GM18870 (cell line): ENCODE measurements at regions not wholly inside any gene's neighbourhood (a gene's known extent, or its start where the extent isn't known, plus 50 kb on each side); places are given as distances from the start of the nearest gene placed in this dataset.
"Not testable (repeated sequence)": the region's sequence is repeated elsewhere in the genome, so short reads cannot be mapped to it uniquely, and the experiment has no call there.

Source experiments
- ATAC-seq: cut with Tn5 transposase; IDR thresholded peaks from one replicate; pipeline ENCODE4 v1.9.1; 2021; ENCODE audit warnings: moderate library complexity; ENCODE audit not compliant: unreplicated experiment

DNA sequence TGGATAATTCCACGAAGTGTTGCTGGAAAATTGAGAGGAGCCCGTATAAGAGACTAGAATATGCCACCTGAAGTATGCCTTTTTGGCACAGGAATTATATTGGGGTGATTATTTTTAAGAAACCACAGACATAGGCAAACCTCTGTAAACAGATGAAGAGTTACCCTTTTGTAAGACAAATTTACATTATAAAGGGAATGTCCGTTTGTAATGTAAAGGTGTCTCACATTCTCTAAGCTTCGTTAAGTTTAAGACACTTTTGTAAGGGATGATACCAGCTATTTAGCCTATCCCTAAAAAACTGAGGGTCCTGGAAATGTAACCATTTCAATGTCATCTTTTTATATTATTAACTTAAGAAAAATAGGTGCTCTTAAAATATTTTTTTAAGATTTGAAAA, 432.8 kb upstream of the SYT4 start:
- no peak for ATAC-seq

DNA sequence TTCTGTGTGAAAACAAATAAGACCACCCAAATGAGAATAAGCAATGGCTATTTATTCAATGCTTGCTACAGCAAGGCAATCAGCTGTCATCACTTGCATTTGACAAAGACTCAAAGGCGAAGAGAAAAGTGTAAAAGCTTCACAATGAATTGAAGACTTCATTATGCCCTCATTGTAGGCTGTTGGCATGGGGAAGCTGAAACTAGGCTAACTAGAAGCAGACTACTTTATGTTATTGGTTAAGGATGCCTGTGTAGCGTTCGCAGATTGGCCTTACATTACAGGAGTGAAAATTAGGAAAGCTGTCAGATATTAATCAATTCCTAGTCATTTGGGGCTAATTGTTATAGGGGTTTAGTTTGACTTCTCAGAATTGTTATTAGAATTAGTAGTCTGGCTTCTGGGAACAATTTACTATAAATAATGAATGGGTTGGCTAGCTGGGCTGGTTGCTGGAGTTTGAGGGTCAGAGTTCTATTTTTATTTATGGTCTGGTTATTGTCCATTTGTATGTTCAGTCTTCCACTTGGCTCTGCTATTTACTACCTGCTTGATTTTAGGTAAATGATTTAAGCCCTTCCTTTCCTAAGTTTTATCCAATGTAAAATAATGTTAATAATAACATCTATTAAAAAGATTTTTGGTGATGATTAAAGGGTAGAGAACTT, 437.2 kb upstream of the SYT4 start:
- ATAC-seq: no peak

DNA sequence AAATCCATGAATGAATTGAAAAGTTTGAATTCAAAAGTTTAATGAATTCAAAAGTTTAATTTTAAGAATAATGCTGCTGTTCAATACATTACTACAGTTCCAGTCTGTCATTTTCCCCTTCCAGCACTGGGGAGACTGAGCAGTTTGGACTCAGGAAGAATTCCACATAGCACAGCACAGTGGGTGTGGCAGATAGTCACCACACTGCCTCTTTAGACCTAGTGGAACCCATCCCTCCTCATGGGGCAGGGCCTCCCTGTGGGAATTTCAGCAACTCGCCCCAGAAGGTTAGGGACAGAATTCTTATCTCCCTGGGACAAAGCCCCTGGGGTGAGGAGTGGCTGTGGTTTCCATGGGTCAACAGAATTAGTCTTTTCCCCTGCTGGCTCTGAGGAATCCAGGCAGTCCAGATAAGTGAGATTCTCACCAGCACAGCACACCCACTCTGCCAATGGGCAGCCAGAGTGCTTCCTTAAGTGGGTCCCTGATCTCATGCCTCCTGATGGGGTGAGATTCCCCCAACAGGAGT, 442.0 kb upstream of the SYT4 start:
- no peak for ATAC-seq

GRCh38 chr18:43720041-43720440, 442.8 kb upstream of the SYT4 start:
- no peak for ATAC-seq

GRCh38 chr18:43735570-43735969, 458.3 kb upstream of the SYT4 start:
- no peak for ATAC-seq

DNA sequence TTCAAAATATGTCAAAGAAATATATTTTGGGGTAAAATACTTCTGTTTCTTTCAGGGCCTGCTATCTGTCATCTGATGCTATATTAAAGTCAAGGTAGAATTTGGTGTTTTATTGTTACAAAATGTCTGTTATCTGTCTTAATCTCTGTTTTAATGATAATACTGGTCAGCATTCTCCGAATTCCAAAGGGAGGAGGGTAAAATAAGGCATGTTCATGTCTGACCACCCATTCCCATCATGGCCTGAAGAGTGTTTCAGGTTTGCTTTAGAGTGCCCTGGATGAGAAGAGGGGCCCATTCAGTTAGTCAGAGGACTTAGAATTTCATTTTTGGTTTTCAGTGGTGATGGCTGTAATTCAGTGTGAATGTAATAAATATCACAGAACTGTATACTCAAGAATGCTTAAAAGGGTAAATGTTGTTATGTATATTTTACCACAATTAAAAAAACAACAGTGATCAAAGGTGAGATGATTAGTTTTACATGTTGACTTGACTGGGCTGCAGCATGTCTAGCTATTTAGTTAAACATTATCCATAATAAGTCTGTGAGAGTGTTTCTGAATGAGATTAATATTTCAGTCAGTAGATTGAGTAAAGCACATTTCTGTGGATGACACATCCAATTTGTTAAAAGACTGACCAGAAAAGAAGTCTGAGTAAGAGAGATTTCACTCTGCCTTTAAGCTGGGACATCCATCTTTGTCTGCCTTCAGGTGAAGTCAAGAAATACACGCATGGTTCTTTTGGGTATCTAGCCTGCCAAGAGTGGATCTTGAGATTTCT, 467.9 kb upstream of the SYT4 start:
- no peak for ATAC-seq

DNA sequence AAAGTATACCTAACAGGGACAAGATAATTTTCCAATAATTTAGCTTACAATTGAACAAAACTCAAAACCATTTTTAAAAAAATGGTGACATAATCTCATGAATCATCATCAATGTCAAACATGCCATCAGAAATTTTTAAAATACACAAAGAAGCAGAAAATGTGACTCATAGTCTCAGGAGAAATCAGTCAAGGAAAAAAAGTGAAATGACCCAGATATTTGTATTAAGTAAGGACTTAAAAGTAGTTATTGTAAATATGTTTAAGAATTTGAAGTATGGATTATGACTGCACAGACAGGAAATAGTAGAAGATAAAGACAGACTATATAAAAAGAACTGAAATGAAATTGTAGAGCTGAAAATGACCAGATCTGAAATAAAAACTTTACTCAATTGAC, 473.9 kb upstream of the SYT4 start:
- no peak for ATAC-seq

GRCh38 chr18:43751835-43752234, 474.5 kb upstream of the SYT4 start:
- ATAC-seq: no peak

DNA sequence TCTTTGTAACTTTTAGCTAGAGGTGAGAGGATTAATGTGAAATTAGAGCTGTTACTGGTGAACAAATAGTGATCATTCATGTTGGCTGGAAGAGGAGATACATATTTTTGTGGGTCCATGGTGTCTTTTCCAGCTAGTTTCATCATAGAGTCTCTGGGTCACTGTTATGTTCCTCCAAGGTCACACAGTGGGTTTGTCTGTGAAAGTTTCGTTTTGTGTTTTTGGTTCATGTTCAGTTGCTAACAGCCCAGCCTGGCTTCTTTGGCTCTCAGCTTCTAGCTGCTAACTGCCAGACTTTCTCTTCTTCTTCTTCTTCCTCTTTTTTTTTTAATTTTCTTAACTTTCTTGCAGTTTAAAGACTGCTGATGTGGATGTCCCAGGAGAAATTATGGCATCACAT, 480.0 kb upstream of the SYT4 start:
- ATAC-seq: no peak

DNA sequence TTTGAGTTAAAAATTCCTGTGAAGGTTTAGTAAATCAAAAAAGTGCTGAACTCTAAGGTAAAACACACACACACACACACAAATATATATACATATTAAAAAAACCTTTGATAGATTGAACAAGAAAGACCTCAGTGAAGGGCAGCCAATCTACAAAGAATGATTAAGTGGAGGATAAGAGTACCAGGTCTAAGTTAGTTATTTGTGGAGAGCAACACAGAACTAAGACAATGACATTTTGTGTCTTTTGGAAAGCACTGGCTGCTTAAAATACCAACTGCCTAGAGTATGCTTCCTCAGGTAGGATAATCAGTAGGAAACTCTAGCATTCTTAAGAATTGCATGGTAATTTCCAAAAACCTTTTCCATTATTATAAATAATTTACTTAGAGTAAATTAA, 481.4 kb upstream of the SYT4 start:
- no peak for ATAC-seq

DNA sequence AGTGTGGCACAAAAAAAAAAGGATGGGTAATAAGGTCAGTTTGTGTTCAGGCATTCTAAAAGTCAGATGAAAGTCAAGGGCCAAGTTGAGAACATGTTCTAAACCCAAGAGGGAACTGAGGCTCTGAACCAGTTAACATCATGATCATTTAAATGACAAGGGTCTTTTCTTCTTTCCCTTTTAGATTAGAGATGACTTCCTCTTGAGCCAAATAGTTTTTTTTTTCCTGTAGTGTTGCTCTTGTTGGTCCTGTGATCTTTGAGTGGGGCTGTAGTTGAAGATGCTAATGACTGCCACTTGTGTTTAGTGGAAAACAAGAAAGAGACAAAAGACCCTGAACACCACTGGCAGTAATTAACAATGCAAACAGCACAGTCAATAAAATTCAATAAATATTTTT, 482.7 kb upstream of the SYT4 start:
- ATAC-seq: no peak

GRCh38 chr18:43772907-43773306, 495.6 kb upstream of the SYT4 start:
- no peak for ATAC-seq

GRCh38 chr18:43774497-43774896, 497.2 kb upstream of the SYT4 start:
- ATAC-seq: no peak

DNA sequence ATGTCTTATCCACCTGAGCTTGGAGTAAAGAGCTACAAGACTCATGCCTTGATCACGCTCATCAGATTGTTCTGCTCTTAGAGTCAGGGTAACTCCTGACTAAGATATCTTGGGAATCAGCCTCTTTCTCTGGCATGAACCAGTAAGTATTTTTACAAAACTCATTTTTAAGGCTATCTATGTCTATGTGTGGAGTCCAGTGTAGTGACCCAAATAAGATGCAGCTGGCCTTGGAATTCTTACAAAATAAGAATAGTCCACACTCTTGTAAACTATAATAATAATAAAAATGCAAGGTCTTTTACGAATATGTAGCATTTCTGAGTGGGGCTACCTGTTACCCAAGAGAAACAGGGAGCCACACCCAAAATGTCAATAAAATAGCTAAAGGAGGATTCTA, 498.3 kb upstream of the SYT4 start:
- ATAC-seq: no peak

GRCh38 chr18:43776997-43777396, 499.7 kb upstream of the SYT4 start:
- no peak for ATAC-seq

GRCh38 chr18:43777636-43778304, 500.5 kb upstream of the SYT4 start:
- no peak for ATAC-seq

- ATAC-seq: no peak
Observed at GRCh38 chr18:43780782-43781340, 503.6 kb upstream of the SYT4 start.

GRCh38 chr18:43785158-43785557, 507.9 kb upstream of the SYT4 start:
- ATAC-seq: no peak

DNA sequence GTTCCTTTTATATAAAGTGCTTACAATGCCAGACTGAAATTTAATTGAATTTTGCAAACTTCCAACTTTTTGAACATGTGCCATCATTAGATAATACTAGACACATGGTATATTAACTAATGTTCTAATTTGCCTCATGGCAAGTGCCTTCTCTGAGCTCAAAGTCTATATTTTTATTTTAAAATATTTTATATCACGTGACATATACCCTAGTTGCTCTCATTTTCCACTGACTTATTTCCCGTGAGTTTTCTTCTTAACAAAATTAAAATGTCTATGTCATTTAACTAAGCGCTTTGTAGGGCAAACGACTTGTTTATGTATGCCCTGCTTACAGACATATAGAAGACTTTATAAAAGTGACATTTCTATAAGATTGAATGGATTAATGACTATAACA, 509.6 kb upstream of the SYT4 start:
- no peak for ATAC-seq

DNA sequence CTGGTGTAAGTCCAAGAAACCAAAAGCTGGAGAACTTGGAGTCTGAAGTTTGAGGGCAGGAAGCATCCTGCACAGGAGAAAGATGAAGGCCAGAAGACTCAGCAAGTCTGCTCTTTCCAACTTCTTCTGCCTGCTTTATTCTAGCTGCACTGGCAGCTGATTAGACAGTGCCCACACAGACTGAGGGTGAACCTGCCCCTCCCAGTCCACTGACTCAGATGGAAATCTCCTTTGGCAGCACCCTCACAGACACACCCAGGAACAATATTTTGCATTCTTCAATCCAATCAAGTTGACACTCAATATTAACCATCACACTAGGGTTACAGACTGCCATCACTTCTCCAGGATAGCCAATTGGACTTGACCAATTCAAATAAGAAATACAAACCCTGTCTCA, 510.4 kb upstream of the SYT4 start:
- not testable (repeated sequence) for ATAC-seq

GRCh38 chr18:43789234-43790000, 512.1 kb upstream of the SYT4 start:
- no peak for ATAC-seq
